IPS-20b (cell line): ENCODE measurements at regions not wholly inside any gene's neighbourhood (a gene's known extent, or its start where the extent isn't known, plus 50 kb on each side); places are given as distances from the start of the nearest gene placed in this dataset.

Source experiments
- H3K27ac ChIP-seq: one replicate; pipeline ENCODE4 v1.5.1; 2013; ENCODE audit warnings: low read length
- H3K27me3 ChIP-seq: 2 replicates; pipeline ENCODE4 v1.6.1; 2013; ENCODE audit warnings: mild to moderate bottlenecking, low read length, inconsistent platforms; ENCODE audit not compliant: insufficient read depth
- H3K36me3 ChIP-seq: 2 replicates; pipeline ENCODE4 v1.6.1; 2013; ENCODE audit warnings: low read depth, mild to moderate bottlenecking, inconsistent platforms, low read length, moderate library complexity; ENCODE audit not compliant: insufficient read depth
- H3K4me1 ChIP-seq: 2 replicates; pipeline ENCODE4 v1.6.1; 2013; ENCODE audit warnings: mild to moderate bottlenecking, control low read depth, inconsistent platforms, low read length, moderate library complexity; ENCODE audit not compliant: insufficient read depth
- H3K4me3 ChIP-seq: 2 replicates; pipeline ENCODE4 v1.5.1; 2013; ENCODE audit warnings: mild to moderate bottlenecking, low read length, inconsistent platforms
- H3K9ac ChIP-seq: 2 replicates; pipeline ENCODE4 v1.6.1; 2013; ENCODE audit warnings: low read depth, mild to moderate bottlenecking, inconsistent platforms, low read length, moderate library complexity
- H3K9me3 ChIP-seq: 2 replicates; pipeline ENCODE4 v1.6.1; 2013; ENCODE audit warnings: mild to moderate bottlenecking, low read depth, low read length, inconsistent platforms; ENCODE audit not compliant: insufficient read depth

- Histone ChIP-seq H3K4me3 (no peak overlapping the region), H3K4me1 (peaks cover 4% of the 10 kb centered on the region), H3K9ac (no peak overlapping the region), H3K27ac (no peak overlapping the region), H3K36me3 (no peaks in the 10 kb centered on the region), H3K9me3 (no peaks in the 10 kb centered on the region), H3K27me3 (no peaks in the 10 kb centered on the region)
Observed at GRCh38 chr2:204451766-204452165, 93.5 kb upstream of the PARD3B start.

GRCh38 chr2:204452464-204453023, 92.7 kb upstream of the PARD3B start:
- Histone ChIP-seq H3K36me3 (no peaks in the 10 kb centered on the region), H3K9ac (no peak overlapping the region), H3K27ac (no peak overlapping the region), H3K27me3 (no peaks in the 10 kb centered on the region), H3K4me1 (peaks cover 4% of the 10 kb centered on the region), H3K9me3 (no peaks in the 10 kb centered on the region), H3K4me3 (no peak overlapping the region)

GRCh38 chr2:204453730-204454167, 91.5 kb upstream of the PARD3B start:
- H3K9me3 ChIP-seq = no peaks in the 10 kb centered on the region
- no peaks in the 10 kb centered on the region for H3K27me3 ChIP-seq
- no peak overlapping the region for H3K4me3 ChIP-seq
- no peak overlapping the region for H3K27ac ChIP-seq
- peak overlapping the region; percentile 23; the same call in 1 of the 2 replicates for H3K9ac ChIP-seq
- no peaks in the 10 kb centered on the region for H3K36me3 ChIP-seq
- H3K4me1 ChIP-seq = peaks cover 4% of the 10 kb centered on the region

GRCh38 chr2:204454672-204455380, 90.4 kb upstream of the PARD3B start:
- Histone ChIP-seq H3K27ac (no peak overlapping the region), H3K9me3 (no peaks in the 10 kb centered on the region), H3K4me3 (no peak overlapping the region), H3K27me3 (no peaks in the 10 kb centered on the region), H3K9ac (no peak overlapping the region), H3K4me1 (peaks cover 4% of the 10 kb centered on the region), H3K36me3 (no peaks in the 10 kb centered on the region)

- H3K27ac ChIP-seq = no peak overlapping the region
- H3K4me3 ChIP-seq = no peak overlapping the region
- no peaks in the 10 kb centered on the region for H3K36me3 ChIP-seq
- no peaks in the 10 kb centered on the region for H3K4me1 ChIP-seq
- no peaks in the 10 kb centered on the region for H3K9me3 ChIP-seq
- H3K9ac ChIP-seq = no peak overlapping the region
- H3K27me3 ChIP-seq = no peaks in the 10 kb centered on the region
Observed at GRCh38 chr2:204468746-204469429, 76.4 kb upstream of the PARD3B start.

- H3K27me3 ChIP-seq = no peaks in the 10 kb centered on the region
- H3K27ac ChIP-seq = no peak overlapping the region
- H3K4me3 ChIP-seq = no peak overlapping the region
- no peaks in the 10 kb centered on the region for H3K36me3 ChIP-seq
- no peaks in the 10 kb centered on the region for H3K4me1 ChIP-seq
- no peaks in the 10 kb centered on the region for H3K9me3 ChIP-seq
- H3K9ac ChIP-seq = no peak overlapping the region
Observed at GRCh38 chr2:204470178-204470620, 75.1 kb upstream of the PARD3B start.

- no peak overlapping the region for H3K4me3 ChIP-seq
- no peaks in the 10 kb centered on the region for H3K9me3 ChIP-seq
- H3K36me3 ChIP-seq = no peaks in the 10 kb centered on the region
- no peaks in the 10 kb centered on the region for H3K27me3 ChIP-seq
- H3K9ac ChIP-seq = no peak overlapping the region
- no peaks in the 10 kb centered on the region for H3K4me1 ChIP-seq
- H3K27ac ChIP-seq = no peak overlapping the region
Observed at GRCh38 chr2:204470621-204471196, 74.6 kb upstream of the PARD3B start.

GRCh38 chr2:204472375-204472774, 72.9 kb upstream of the PARD3B start:
- no peaks in the 10 kb centered on the region for H3K9me3 ChIP-seq
- no peaks in the 10 kb centered on the region for H3K36me3 ChIP-seq
- no peak overlapping the region for H3K9ac ChIP-seq
- no peaks in the 10 kb centered on the region for H3K4me1 ChIP-seq
- no peak overlapping the region for H3K4me3 ChIP-seq
- H3K27me3 ChIP-seq = no peaks in the 10 kb centered on the region
- H3K27ac ChIP-seq = no peak overlapping the region

GRCh38 chr2:204473224-204473623, 72.1 kb upstream of the PARD3B start:
- no peak overlapping the region for H3K27ac ChIP-seq
- H3K9me3 ChIP-seq = no peaks in the 10 kb centered on the region
- H3K36me3 ChIP-seq = no peaks in the 10 kb centered on the region
- no peaks in the 10 kb centered on the region for H3K27me3 ChIP-seq
- no peaks in the 10 kb centered on the region for H3K4me1 ChIP-seq
- H3K4me3 ChIP-seq = no peak overlapping the region
- H3K9ac ChIP-seq = no peak overlapping the region

- no peaks in the 10 kb centered on the region for H3K9me3 ChIP-seq
- no peak overlapping the region for H3K4me3 ChIP-seq
- no peak overlapping the region for H3K27ac ChIP-seq
- H3K4me1 ChIP-seq = no peaks in the 10 kb centered on the region
- no peaks in the 10 kb centered on the region for H3K36me3 ChIP-seq
- H3K9ac ChIP-seq = no peak overlapping the region
- H3K27me3 ChIP-seq = no peaks in the 10 kb centered on the region
Observed at GRCh38 chr2:204475399-204475798, 69.9 kb upstream of the PARD3B start.

- H3K27ac ChIP-seq = no peak overlapping the region
- H3K4me1 ChIP-seq = no peaks in the 10 kb centered on the region
- H3K4me3 ChIP-seq = no peak overlapping the region
- no peaks in the 10 kb centered on the region for H3K27me3 ChIP-seq
- no peaks in the 10 kb centered on the region for H3K9me3 ChIP-seq
- H3K36me3 ChIP-seq = no peaks in the 10 kb centered on the region
- H3K9ac ChIP-seq = no peak overlapping the region
Observed at GRCh38 chr2:204477358-204477950, 67.8 kb upstream of the PARD3B start.
